Activated T-cell treated with anti-CD3 and anti-CD28 coated beads, Interleukin-2, amount 50 U/mL, for 1 hour (primary cell): ENCODE measurements at regions not wholly inside any gene's neighbourhood (a gene's known extent, or its start where the extent isn't known, plus 50 kb on each side); places are given as distances from the start of the nearest gene placed in this dataset.

Source experiments
- DNase-seq: peaks from one replicate; pipeline ENCODE4 v3.0.0-alpha.2; 2020

- DNase-seq = no peak
Measured at GRCh38 chr2:172370821-172371455, 56.4 kb upstream of the ITGA6 start.

GRCh38 chr2:172372436-172372835 is 55.0 kb upstream of the ITGA6 start:
- DNase-seq = no peak

DNA sequence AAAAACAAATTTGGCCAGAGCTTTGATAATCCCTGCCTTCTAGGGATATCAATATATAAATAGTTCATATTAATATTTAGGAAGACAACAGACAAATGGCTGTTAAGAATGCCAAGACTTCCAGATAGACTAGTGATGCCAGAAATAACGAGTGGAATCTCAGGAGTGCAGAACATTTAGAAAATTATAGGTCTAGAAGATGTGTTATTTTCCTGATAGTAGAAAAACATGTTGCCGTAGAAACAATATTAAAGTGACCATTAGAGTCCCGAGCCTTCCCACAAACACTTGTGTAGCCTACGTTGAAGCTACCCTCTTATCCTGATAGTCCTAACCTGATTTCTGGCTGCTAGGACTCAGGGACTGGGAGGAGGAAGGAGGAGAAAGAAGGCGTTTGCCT is 54.3 kb upstream of the ITGA6 start:
- DNase-seq = no peak

DNA sequence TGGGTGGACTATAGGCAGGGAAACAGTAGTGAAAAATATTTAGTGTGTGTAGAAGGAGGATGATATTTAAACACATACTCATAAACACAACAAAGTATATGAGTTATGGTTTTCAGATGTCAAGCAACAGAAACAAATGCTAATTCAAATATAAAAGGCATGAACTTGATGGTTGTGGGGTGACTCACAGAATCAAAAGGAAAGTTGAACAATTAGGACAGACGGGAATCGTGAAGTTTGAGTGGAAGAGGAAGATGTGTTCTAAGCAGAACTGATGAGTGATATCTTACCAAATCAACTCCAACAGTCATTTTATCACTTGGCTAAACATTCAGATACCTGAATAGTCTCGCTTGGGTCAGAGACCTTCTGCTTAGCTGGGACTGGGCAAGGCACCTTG is 53.6 kb upstream of the ITGA6 start:
- no peak for DNase-seq

DNA sequence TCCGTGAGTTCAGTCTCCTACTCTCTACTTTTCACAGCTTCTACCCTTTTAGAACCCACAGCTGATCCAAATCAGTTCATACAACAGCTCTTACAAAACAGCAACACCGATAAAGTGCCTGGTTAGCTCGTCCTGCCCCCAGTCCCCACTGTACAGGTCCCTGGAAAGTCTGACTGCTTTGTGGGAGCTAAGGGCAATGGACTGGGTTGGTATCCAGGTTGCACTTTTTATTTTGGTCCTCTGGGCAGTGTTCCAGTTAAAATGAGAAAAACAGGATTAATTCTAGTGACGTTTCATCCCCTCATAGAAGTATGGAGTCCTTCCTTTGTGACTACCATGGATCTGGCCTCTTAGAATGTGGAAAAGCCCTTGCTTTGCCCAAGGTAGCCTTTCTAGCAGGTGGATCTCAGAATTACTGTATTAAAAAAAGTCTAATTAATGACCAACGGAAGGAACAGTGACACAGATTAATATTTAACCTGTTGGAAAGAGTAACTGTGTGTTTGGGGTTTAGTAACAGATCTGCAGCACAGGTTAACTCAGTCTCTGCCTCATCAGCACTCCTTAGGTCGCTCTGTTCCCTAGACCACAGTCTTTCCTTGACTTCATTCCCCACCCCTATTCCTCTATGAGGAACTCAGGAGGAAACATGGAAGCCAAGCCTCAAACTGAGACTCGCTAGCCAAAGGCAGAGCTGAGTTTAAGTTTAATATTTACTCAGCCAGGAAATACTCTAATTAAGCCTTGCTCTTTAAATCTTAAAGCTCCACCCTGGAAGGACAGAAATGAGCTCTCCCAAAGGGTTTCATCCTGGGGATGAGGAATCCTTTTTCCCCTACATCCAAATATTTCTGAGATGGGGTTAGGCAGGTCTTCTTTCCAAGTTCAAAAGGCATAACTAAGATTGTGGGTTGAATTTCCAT is 52.8 kb upstream of the ITGA6 start:
- no peak for DNase-seq

GRCh38 chr2:172375251-172375650 is 52.1 kb upstream of the ITGA6 start:
- DNase-seq = no peak

GRCh38 chr2:172376016-172376415 is 51.4 kb upstream of the ITGA6 start:
- no peak for DNase-seq

DNA sequence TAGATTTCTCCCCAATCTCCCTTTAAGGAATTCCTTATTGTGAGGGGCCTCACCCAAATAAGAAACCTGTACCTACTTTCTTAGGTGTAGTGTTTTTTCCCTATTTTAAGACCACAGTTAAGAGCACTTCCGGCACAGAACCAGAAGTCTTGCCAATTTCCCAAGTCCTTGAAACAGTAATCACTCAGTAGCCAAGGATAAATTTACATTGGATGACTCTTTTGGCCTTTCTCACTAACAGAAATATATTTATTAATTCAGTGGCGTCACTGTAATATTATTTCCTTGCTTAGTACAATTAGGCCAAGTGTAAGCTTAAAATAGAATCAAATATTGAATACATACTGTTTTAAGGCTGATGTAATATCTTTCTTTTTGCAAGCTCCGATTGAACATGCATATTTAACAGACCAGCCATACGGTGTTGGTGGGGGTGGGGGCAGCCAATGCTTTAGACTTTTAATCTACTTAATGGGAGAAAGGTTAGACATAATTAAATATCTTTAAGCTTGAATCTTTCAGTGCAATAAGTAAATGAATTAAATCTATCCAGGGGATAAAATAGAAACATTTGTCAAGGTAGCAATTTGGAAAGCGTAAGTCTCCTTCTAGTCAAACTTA is 50.8 kb upstream of the ITGA6 start:
- DNase-seq = no peak

GRCh38 chr2:172377408-172377807 is 50.0 kb upstream of the ITGA6 start:
- no peak for DNase-seq
